ENCODE measurements at regions not wholly inside any gene's neighbourhood (a gene's known extent, or its start where the extent isn't known, plus 50 kb on each side); places are given as distances from the start of the nearest gene placed in this dataset.
"Not testable (repeated sequence)": the region's sequence is repeated elsewhere in the genome, so short reads cannot be mapped to it uniquely, and the experiment has no call there.

DNA sequence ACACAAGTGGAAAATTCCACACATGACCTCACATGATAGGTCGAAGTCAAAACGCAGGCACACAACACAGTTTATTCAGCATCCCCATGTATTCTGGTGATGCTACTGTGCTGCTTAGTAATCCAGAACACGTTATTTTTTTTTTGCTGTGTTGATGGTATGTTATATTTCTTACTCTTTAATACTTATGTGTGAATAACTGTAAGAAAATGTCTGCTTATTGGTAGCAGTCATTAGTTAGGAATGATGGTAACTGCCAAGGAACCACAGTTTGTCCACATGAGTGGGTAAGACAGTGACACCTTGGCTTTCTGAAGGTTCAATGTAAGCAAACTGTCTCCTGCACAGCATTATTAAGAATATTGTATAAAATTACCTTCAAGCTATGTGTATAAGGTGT lies 107.7 kb upstream of the DAPK1 start:
- DNase-seq (ENCODE audit: extremely low read depth, low read depth): no peak

DNA sequence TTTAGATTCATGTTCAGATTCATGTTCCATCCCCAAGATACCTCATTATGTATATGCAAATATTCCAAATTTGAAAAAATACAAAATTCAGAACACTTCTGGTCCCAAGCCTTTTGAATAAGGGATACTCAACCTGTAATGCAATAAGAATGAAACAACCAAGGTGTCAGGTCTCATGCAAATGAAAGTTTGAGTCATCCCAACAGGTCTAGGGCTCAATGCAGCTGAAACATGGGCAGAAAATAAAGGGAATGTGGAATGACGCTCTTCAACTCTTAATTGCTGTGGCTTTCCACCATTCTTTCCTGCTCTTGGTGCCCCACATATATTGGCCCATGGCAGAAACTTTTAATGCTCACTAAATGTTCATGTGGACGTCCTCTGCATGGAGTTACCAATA lies 107.3 kb upstream of the DAPK1 start:
- no peak for DNase-seq (ENCODE audit: extremely low read depth, low read depth)

DNA sequence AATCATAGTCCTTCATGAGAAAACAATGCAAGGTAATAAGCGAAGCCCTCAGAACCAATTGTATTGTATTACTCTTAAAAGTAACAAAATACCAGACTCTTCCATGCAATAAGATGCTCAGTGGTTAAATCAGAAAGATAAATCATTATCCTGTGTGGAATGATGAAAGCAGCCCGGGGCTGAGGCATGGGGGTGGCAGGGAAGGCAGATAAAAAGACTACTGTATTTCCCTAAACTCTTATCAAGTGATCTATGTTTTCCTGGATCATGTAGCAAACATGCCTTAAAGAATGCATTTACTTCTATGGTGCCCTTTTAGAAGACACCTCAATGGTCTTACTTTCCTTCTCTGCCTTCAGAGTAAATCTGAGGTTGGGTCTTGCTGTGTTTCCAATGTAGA lies 105.6 kb upstream of the DAPK1 start:
- no peak for DNase-seq (ENCODE audit: extremely low read depth, low read depth)

DNA sequence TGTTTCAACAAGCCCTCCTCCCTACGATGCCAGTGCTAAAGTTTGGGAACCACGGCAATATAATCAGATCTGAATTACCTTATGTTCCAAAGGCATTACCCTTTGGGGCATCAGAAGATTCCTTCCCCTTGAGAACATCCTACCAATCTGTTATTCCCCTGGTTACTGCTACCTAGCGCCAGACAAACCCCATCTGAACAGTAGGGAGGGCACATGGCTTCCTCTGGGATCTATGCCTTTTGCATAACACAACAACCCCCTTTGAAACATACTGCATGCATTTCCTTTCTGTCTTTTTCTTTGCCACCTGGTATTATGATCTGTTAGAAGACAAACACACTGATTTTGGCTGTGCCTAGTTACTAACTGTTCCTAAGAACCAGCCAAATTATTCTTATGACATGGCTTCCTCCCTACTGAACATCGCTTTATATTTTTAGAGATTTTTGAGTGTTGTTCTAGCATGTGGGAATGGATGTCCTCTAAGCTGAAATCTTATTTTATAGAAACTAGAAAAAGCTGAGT lies 103.9 kb upstream of the DAPK1 start:
- DNase-seq (ENCODE audit: extremely low read depth, low read depth): no peak

DNA sequence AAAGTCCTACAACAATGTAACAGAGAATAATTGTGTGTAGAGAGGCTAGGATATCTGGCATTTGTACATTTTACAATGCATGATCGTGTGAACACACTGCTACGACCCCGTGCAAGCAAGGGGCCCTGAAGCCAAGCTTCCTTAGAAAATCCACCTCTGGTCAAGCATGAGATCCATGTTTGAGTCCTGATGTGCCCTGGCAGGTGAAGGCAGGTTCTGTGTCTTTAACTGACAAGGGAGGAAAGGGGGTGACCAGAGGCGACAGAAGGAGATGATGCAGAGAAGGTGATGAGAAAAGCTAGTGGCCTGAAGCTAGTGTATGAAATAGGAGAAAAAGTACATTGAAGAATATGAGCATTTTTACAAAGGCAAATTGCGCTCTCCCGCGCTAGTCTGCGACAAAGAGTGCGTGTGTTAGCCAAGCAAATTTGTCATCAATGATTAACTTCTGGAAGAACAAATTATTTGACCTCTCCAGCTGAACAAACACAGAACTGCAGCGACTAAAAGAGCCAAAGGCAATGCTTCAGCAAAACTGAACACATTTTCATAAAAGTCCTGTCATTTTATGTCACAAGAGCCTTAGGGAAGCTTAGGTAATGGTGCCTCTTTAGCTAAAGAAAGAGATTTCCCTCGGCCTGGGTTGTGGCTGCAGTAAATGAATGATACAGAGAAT lies 101.7 kb upstream of the DAPK1 start:
- no peak for DNase-seq (ENCODE audit: extremely low read depth, low read depth)

GRCh38 chr9:87401681-87402080 lies 96.0 kb upstream of the DAPK1 start:
- DNase-seq (ENCODE audit: extremely low read depth, low read depth): no peak

GRCh38 chr9:87402537-87402936 lies 95.1 kb upstream of the DAPK1 start:
- no peak for DNase-seq (ENCODE audit: extremely low read depth, low read depth)

GRCh38 chr9:87405677-87406542 lies 91.8 kb upstream of the DAPK1 start:
- DNase-seq (ENCODE audit: extremely low read depth, low read depth): no peak

DNA sequence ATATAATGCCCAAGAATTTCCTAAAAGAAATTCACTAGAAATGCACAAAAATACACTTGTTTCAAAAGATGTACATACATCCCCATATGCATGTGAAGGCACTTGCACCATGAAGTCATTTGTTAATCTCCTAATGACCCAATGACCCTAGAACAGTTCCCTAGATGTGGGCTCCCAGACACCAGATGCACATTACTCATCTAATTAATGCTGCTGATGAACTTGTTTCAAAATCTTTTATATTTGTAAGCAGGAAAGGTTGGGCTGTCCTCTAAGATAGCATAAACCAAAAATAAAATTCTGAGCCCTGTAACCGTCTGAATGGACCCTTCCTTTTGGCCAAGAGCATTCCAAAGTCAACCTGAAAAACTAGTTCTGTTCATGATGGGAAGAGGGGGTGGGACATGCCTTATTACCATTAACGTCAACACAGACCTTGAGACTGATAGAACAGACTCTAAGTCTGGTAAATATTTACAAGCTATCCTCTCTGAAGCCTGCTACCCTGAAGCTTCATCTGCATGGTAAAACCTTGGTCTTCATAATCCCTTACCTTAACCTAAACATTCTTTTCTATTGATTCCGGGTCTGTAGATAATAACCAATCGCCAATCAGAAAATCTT lies 91.0 kb upstream of the DAPK1 start:
- no peak for DNase-seq (ENCODE audit: extremely low read depth, low read depth)

DNA sequence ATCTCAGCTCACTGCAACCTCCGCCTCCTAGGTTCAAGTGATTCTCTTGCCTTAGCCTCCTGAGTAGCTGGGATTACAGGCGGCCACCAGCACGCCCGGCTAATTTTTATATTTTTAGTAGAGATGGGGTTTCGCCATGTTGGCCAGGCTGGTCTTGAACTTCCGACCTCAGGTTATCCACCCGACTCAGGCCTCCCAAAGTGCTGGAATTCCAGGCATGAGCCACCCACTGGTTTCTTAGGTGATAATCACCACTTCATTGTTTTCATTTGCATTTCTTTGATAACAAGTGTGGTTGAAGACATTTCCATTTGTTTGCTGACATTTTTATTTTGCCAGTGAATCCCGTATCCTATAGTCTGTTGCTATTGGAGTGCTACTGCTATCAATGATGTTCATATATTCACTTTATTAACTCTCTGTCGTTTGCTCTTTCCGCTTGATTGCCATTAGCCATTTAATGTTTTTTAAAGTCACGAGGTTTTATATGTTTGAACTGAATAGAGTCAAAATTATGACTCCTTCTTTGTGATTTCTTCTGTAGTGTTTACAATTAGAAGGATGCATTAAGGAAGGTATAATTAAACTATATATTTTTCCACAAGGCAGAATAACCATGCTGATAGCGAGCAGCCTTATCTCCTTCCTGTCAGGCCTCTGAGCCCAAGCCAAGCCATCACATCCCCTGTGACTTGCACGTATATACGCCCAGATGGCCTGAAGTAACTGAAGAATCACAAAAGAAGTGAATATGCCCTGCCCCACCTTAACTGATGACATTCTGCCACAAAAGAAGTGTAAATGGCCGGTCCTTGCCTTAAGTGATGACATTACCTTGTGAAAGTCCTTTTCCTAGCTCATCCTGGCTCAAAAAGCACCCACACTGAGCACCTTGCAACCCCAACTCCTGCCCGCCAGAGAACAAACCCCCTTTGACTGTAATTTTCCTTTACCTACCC lies 87.3 kb upstream of the DAPK1 start:
- DNase-seq (ENCODE audit: extremely low read depth, low read depth): not testable (repeated sequence)

DNA sequence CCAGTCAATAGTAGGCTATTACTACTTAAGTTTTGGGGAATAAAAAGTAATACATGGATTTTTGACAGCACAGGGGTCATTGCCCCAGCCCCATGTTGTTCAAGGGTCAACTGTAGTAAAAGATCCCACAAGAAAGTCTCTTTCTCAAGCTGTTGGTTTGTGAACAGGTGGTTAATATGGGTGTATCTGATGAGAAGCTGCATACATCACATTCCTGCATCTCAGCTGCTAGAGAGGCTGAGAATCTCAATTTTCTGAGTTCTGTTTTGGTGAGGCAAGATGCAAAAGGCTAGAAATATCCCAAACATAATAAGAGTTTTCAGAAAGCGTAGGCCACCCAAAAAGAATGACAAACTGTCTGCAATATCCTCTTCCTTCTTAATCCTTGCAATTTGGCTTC lies 76.8 kb upstream of the DAPK1 start:
- no peak for DNase-seq (ENCODE audit: extremely low read depth, low read depth)

DNA sequence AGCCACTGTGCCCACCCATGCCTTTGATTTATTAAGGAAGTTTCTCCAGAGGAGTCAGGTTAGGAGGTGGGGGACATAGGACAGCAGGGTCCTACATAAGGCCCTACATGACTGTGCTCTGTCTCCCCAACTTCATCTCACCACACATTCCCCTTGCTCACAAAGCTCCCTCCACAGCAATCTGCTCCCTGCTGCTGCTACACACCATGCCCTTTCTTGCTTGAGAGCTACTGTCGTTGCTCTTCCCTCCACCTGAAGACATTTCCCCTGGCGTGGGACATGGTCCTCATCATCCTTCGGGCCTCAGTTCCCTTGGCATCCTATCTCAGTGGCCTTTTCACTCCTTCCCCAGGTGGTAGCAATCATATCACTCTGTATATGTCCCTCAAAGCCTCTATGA lies 75.9 kb upstream of the DAPK1 start:
- DNase-seq (ENCODE audit: extremely low read depth, low read depth): no peak

GRCh38 chr9:87422999-87423398 lies 74.7 kb upstream of the DAPK1 start:
- no peak for DNase-seq (ENCODE audit: extremely low read depth, low read depth)

DNA sequence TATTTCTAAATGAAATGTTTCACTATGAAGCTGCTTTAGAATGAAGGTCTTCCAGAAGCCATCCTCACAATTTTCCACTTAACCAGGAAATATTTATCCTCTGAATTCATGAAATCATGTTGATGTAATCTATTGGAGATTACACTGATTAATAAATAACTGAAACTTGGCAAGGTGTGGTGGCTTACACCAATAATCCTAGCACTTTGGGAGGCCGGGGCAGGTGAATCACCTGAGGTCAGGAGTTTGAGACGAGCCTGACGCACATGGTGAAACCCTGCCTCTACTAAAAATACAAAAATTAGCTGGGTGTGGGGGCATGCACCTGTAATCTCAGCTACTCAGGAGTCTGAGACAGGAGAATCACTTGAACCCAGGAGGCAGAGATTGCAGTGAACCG lies 73.8 kb upstream of the DAPK1 start:
- not testable (repeated sequence) for DNase-seq (ENCODE audit: extremely low read depth, low read depth)

DNA sequence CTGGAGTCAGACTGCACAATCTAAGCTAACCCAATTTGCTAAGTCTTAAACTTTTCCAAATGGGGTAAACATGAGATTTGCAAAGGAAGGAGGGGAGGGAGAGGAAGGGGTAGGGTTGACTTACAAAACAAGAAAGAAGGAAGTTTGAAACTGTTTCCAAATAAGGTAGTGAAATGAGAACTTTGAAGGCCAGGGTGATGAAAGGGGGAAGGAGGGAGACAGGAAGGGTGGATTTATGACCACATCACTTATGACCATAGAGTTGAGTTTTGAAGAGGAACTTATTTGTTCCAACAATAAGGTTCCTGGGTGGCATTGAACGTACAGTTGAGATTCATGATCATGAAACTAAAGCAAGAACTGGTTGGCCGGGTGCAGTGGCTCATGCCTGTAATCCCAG lies 72.5 kb upstream of the DAPK1 start:
- DNase-seq (ENCODE audit: extremely low read depth, low read depth): no peak

GRCh38 chr9:87427851-87428506 lies 69.7 kb upstream of the DAPK1 start:
- DNase-seq (ENCODE audit: extremely low read depth, low read depth): no peak

DNA sequence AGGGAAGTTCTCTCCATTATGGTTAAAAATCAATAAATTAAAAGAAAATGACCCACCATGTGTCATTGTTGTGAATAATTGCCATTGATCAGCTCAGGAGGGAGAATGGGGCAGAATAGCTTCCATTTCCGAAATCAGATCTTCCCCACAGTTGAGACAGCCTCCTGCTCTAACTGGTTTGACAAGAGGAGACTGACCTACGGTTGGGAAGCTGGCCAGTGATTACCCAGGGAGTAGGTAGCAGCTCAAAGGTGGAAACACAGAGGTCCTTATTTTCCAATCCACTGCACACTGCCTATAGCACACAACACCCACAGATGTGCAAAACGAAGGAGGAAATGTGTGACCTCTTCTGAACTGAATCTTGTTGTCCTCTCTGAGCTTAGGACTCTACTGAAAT lies 69.0 kb upstream of the DAPK1 start:
- DNase-seq (ENCODE audit: extremely low read depth, low read depth): no peak

DNA sequence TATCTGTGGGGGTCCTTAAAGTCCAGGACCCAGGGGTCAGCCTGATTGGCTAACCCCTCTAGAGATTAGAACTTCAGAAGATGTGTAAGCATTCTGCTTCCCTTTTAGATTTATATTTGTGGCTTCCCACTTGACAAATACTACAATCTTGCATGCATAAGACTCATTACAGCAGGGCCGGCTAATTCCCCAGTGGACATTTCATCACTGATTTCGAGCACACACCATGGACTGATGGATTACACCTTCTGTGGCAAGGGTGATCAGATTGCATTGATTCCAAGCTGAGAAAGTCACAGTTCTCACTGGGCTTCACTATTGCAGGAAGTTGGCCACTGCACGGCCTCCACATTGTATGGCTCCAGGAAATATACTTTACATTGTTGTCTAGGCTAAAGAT lies 65.8 kb upstream of the DAPK1 start:
- no peak for DNase-seq (ENCODE audit: extremely low read depth, low read depth)

- no peak for DNase-seq (ENCODE audit: extremely low read depth, low read depth)
Observed at GRCh38 chr9:87433853-87434252, 63.8 kb upstream of the DAPK1 start.

DNA sequence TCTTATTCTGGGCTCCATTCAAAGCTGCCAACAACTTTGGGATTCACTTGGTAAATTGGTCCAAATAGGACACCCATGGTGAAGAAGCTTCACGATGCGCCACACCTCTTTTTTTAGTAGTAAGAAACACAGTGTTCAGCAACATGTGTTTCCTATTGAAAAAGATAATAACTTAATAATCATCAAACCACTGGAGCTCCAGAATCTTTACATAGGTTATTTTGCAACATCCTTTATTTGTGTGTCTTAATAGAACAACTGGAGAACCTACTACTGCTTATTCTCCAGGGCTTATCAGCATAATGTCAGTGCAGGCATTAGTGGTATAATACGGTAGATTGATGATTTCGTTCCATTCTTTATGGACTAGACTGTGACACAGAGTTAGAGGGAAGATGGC lies 63.3 kb upstream of the DAPK1 start:
- no peak for DNase-seq (ENCODE audit: extremely low read depth, low read depth)

Data from NCI-H460 (cell line).